ENCODE measurements at regions not wholly inside any gene's neighbourhood (a gene's known extent, or its start where the extent isn't known, plus 50 kb on each side); places are given as distances from the start of the nearest gene placed in this dataset.

DNA sequence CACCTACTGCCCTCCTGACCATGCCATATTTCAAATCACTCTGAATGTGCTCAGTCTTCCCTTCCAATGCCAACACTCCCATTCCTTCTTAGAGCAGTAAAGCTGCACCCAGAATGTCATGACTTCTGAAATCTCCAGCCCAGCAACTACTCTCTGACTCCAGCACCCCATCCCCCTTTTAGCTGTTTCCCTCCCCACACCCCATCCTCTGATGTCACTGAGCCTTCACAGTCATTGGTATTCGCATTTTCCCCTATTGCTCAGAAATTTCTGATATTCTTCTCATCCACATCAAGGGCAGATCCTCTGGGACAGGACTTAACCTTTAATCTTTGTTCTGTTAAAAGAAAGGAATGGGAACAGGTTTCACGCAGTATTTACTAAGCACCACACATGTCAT is 67.1 kb upstream of the SLC4A11 start:
- Histone ChIP-seq H3K27ac (peak overlapping the region in 1 of 11 experiments; percentile 82; a peak in 1 of 22 replicates), H3K9me3 (replicated peaks in 1 of 11) (no peaks in the 10 kb centered on the region), H3K4me3 (no peak overlapping the region), H3K4me1 (peaks cover 0 to 39% (median 8%) of the 10 kb centered on the region in 10 experiments; a peak in 9 of 20 replicates), H3K36me3 (peaks cover 59 to 100% (median 93%) of the 10 kb centered on the region in 11 experiments), H3K4me2 (peak overlapping the region in 1 of 11 experiments; percentile 72; a peak in 1 of 22 replicates), H3K9ac (no peak overlapping the region), H4K20me1 (peaks cover 0 to 5% (median 0%) of the 10 kb centered on the region in 11 experiments; a peak in 2 of 22 replicates), H3K27me3 (no peaks in the 10 kb centered on the region)
- TF ChIP-seq Cebpa-rat (IDR thresholded peaks at IDR 0.05), result no peak

DNA sequence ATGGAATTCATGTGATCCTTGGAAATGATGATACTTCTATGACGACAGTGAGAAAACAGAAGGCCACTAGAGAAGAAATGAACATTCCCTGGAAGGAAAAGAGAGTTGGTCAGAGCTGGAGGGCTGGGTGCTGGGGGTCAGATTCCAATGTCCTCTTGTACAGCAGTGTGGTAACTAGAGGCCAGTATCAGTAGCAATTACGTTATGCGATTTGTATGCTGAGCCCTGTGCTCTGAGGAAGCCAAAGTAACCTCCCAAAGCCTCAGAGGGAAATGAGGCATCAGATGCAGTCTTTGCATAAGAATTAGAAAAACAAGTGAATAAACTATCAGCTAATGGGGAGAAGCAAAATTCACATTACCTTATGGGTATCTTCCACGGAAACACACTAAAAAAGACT is 65.5 kb upstream of the SLC4A11 start:
- no peak for TF ChIP-seq Cebpa-rat (IDR thresholded peaks at IDR 0.05)
- Histone ChIP-seq H3K4me3 (no peak overlapping the region), H3K9me3 (replicated peaks in 1 of 11) (no peaks in the 10 kb centered on the region)

DNA sequence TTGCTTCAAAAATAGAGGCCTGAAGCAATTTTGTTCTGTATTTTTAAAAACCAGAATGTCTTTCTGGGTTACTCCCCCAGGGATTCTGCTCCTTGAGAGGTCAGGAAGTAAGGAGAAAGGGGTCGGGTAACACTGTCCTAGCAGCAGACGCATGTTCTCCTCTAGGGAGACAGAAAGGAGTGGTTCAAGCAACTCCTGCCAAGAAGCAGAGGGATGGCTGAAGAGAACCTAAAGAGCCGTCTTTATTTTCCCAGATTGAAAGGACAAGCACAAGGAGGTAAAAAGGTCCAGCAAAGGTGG is 58.0 kb upstream of the SLC4A11 start:
- no peak for TF ChIP-seq Cebpa-rat (IDR thresholded peaks at IDR 0.05)
- Histone ChIP-seq H3K36me3 (peaks cover 50 to 100% (median 73%) of the 10 kb centered on the region in 11 experiments), H3K9ac (peak overlapping the region in 4 of 11 experiments; percentile 30 to 61 (median 42); a peak in 7 of 22 replicates), H4K20me1 (no peaks in the 10 kb centered on the region; a peak in 1 of 22 replicates), H3K4me3 (no peak overlapping the region), H3K27ac (peak overlapping the region in 2 of 11 experiments; percentile 26 to 43; a peak in 4 of 22 replicates), H3K9me3 (replicated peaks in 1 of 11) (no peaks in the 10 kb centered on the region), H3K4me1 (peaks cover 0 to 29% (median 23%) of the 10 kb centered on the region in 10 experiments; a peak in 14 of 20 replicates), H3K4me2 (peak overlapping the region in 8 of 11 experiments; percentile 39 to 81 (median 64); a peak in 16 of 22 replicates), H3K27me3 (no peaks in the 10 kb centered on the region)

More for the DNA sequence above, 65.5 kb upstream of the SLC4A11 start:
- H3K4me2 ChIP-seq, result no peak overlapping the region
- H3K27me3 ChIP-seq, result no peaks in the 10 kb centered on the region
- peaks cover 0 to 39% (median 8%) of the 10 kb centered on the region in 10 experiments; a peak in 9 of 20 replicates for H3K4me1 ChIP-seq
- no peak overlapping the region for H3K27ac ChIP-seq
- peaks cover 65 to 100% (median 92%) of the 10 kb centered on the region in 11 experiments for H3K36me3 ChIP-seq
- H4K20me1 ChIP-seq, result peaks cover 0 to 5% (median 0%) of the 10 kb centered on the region in 11 experiments; a peak in 2 of 22 replicates
- no peak overlapping the region for H3K9ac ChIP-seq

DNA sequence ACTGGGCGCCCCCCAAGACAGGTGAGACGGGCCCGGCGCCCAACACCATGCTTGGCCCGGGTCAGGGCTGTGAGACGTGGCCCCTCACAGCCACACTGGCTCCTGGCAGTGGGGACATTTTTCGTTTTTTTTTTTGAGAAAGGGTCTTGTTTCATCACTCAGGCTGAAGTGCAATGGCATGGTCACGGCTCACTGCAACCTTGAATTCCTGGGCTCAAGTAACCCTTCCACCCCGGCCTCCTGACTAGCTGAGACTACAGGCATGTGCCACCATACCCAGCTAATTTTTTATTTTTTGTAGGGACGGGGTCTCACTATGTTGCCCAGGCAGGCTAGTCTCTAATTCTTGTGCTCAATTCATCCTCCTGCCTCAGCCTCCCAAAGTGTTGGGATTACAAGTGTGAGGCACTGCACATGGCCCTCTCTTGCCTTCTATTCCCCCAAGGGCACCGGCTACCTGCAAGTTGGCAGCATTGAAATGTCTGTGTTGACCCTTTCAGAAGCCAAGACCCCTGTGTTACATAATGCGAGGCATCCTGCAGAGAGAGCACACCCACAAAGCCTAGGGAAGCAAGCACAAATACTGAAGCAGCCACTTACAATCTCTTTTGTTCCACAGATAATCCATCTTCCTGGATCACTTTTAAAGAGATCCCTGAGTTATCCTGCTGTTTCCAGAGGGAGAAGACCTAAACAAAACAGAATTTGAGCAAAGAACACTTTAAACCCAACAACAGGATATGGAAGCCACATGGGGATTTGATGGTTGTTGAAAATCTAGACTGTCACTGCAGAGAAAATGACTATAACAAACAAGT is 57.5 kb upstream of the SLC4A11 start:
- TF ChIP-seq Cebpa-rat (IDR thresholded peaks at IDR 0.05), result no peak
- peak overlapping the region in 8 of 11 experiments; percentile 39 to 81 (median 64); a peak in 16 of 22 replicates for H3K4me2 ChIP-seq

More for the DNA sequence above, 57.5 kb upstream of the SLC4A11 start:
- no peak overlapping the region for H3K4me3 ChIP-seq
- peaks cover 0 to 29% (median 23%) of the 10 kb centered on the region in 10 experiments; a peak in 14 of 20 replicates for H3K4me1 ChIP-seq
- H3K36me3 ChIP-seq, result peaks cover 52 to 100% (median 74%) of the 10 kb centered on the region in 11 experiments
- H3K9me3 ChIP-seq (replicated peaks in 1 of 11), result no peaks in the 10 kb centered on the region
- peak overlapping the region in 4 of 11 experiments; percentile 30 to 61 (median 42); a peak in 6 of 22 replicates for H3K9ac ChIP-seq
- peak overlapping the region in 2 of 11 experiments; percentile 26 to 43; a peak in 4 of 22 replicates for H3K27ac ChIP-seq
- no peaks in the 10 kb centered on the region; a peak in 1 of 22 replicates for H4K20me1 ChIP-seq
- no peaks in the 10 kb centered on the region for H3K27me3 ChIP-seq

Data from BLaER1 treated with 17β-estradiol and CSF1 and Interleukin-3, amounts not matched to agents 10 nM and 100 nM (cell line).